IMR-90 (cell line): ENCODE measurements at regions not wholly inside any gene's neighbourhood (a gene's known extent, or its start where the extent isn't known, plus 50 kb on each side); places are given as distances from the start of the nearest gene placed in this dataset.

Experiments used
- ATAC-seq: fragments of 200-7000 bp; cut with Tn5 transposase; 2 replicates; pipeline ENCODE4 v1.9.1; 2020; ENCODE audit warnings: low read depth, mild to moderate bottlenecking, moderate library complexity
- BruUV-seq: library from RNA; stranded (reverse); fragments of 400-500 nt; replicated peaks from 2 replicates; lab custom pipeline; 2021; lab: Mats Ljungman, UMichigan
- CTCF ChIA-PET: fragments of 300-600 bp; formaldehyde crosslinking; extraction: SDS; loops from one replicate; lab custom pipeline; 2021; ENCODE audit warnings: antibody characterized with exemption; lab: Yijun Ruan, JAX
- POLR2A ChIA-PET: fragments of 300-600 bp; sonication (Branson Sonifier 250); formaldehyde crosslinking; loops from one replicate; lab custom pipeline; 2022; ENCODE audit warnings: antibody characterized with exemption; ENCODE audit not compliant: unreplicated experiment; lab: Charles Lee
- DNase-seq: peaks from one replicate; pipeline ENCODE4 v3.0.0; 2013
- H2AFZ ChIP-seq: replicated peaks from 2 replicates; pipeline ENCODE3; 2013; ENCODE audit warnings: low read length, mild to moderate bottlenecking; ENCODE audit not compliant: poor library complexity
- H2AK5ac ChIP-seq: 2 replicates; pipeline ENCODE4 v1.6.1; 2013; ENCODE audit warnings: low read depth, low read length, inconsistent platforms
- H2AK9ac ChIP-seq: replicated peaks from 2 replicates; pipeline ENCODE3; 2013; ENCODE audit warnings: mild to moderate bottlenecking, low read depth, low read length, moderate library complexity; ENCODE audit not compliant: poor library complexity
- H2BK120ac ChIP-seq: 2 replicates; pipeline ENCODE4 v1.6.1; 2013; ENCODE audit warnings: low read depth, low read length, inconsistent platforms
- H2BK15ac ChIP-seq: 3 replicates; pipeline ENCODE4 v1.6.1; 2013; ENCODE audit warnings: low read depth, low read length, inconsistent platforms
- H2BK20ac ChIP-seq: 2 replicates; pipeline ENCODE4 v1.6.1; 2013; ENCODE audit warnings: low read depth, mild to moderate bottlenecking, inconsistent platforms, low read length, moderate library complexity
- H2BK5ac ChIP-seq: 2 replicates; pipeline ENCODE4 v1.6.1; 2013; ENCODE audit warnings: mild to moderate bottlenecking, low read depth, low read length, inconsistent platforms; ENCODE audit not compliant: poor library complexity, severe bottlenecking
- H3K14ac ChIP-seq: replicated peaks from 2 replicates; pipeline ENCODE4 v1.6.1; 2013; ENCODE audit warnings: low read depth, low read length, inconsistent platforms
- H3K18ac ChIP-seq: 2 replicates; pipeline ENCODE4 v1.6.1; 2013; ENCODE audit warnings: low read depth, low read length, control low read depth
- H3K23ac ChIP-seq: 2 replicates; pipeline ENCODE4 v1.6.1; 2013; ENCODE audit warnings: low read depth, low read length, inconsistent platforms
- H3K27ac ChIP-seq: 2 replicates; pipeline ENCODE4 v1.5.1; 2013; ENCODE audit warnings: mild to moderate bottlenecking, control low read depth, low read length; ENCODE audit not compliant: insufficient read depth
- H3K27me3 ChIP-seq: 2 replicates; pipeline ENCODE4 v1.6.1; 2013; ENCODE audit warnings: low read length; ENCODE audit not compliant: control insufficient read depth, insufficient read depth
- H3K36me3 ChIP-seq: 2 replicates; pipeline ENCODE4 v1.6.1; 2013; ENCODE audit warnings: low read length, mixed read lengths; ENCODE audit not compliant: control insufficient read depth, insufficient read depth
- H3K4ac ChIP-seq: 2 replicates; pipeline ENCODE4 v1.6.1; 2013; ENCODE audit warnings: low read depth, low read length, inconsistent platforms
- H3K4me1 ChIP-seq: 2 replicates; pipeline ENCODE4 v1.6.1; 2013; ENCODE audit warnings: low read length, mixed read lengths; ENCODE audit not compliant: control insufficient read depth, insufficient read depth
- H3K4me2 ChIP-seq: 2 replicates; pipeline ENCODE4 v1.6.1; 2013; ENCODE audit warnings: low read depth, mild to moderate bottlenecking, control low read depth, low read length, moderate library complexity
- H3K4me3 ChIP-seq: 2 replicates; pipeline ENCODE4 v1.5.1; 2013; ENCODE audit warnings: low read depth, mild to moderate bottlenecking, control low read depth, low read length, moderate library complexity; ENCODE audit not compliant: insufficient read depth
- H3K56ac ChIP-seq: 2 replicates; pipeline ENCODE4 v1.6.1; 2013; ENCODE audit warnings: low read length, inconsistent platforms; ENCODE audit not compliant: insufficient read depth; ENCODE audit errors: extremely low read depth
- H3K79me1 ChIP-seq, 2 experiments: 2 replicates each; pipeline ENCODE4 v1.6.1; 2013; ENCODE audit warnings: low read length in 2 of 2, inconsistent platforms in 1 of 2, low read depth in 1 of 2
- H3K9ac ChIP-seq: 2 replicates; pipeline ENCODE4 v1.6.1; 2013; ENCODE audit warnings: low read depth, low read length, control low read depth
- H3K9me1 ChIP-seq: 2 replicates; pipeline ENCODE4 v1.6.1; 2013; ENCODE audit warnings: low read length, inconsistent platforms; ENCODE audit not compliant: insufficient read depth
- H3K9me3 ChIP-seq: 2 replicates; pipeline ENCODE4 v1.6.1; 2013; ENCODE audit warnings: low read length; ENCODE audit not compliant: control insufficient read depth, insufficient read depth
- H4K20me1 ChIP-seq: 2 replicates; pipeline ENCODE4 v1.6.1; 2013; ENCODE audit warnings: low read length, inconsistent platforms; ENCODE audit not compliant: insufficient read depth
- H4K5ac ChIP-seq: 2 replicates; pipeline ENCODE4 v1.6.1; 2013; ENCODE audit warnings: mild to moderate bottlenecking, low read depth, low read length, control low read depth
- H4K8ac ChIP-seq, 2 experiments: 2 replicates each; pipeline ENCODE4 v1.6.1; 2013; ENCODE audit warnings: low read depth in 2 of 2, low read length in 2 of 2, control low read depth in 1 of 2, inconsistent platforms in 1 of 2
- H4K91ac ChIP-seq: 2 replicates; pipeline ENCODE4 v1.6.1; 2013; ENCODE audit warnings: low read depth, low read length, inconsistent platforms; ENCODE audit not compliant: insufficient read depth
- BHLHE40 ChIP-seq: fragments of 150-350 bp; IDR thresholded peaks from 2 replicates; pipeline ENCODE4 v1.6.1; 2016; ENCODE audit warnings: mild to moderate bottlenecking, low read depth, low read length
- CEBPB ChIP-seq: IDR thresholded peaks from 2 replicates; pipeline ENCODE4 v1.6.1; 2012; ENCODE audit warnings: low read depth, low read length, improper control_type of control experiment
- CHD1 ChIP-seq: IDR thresholded peaks from 2 replicates; pipeline ENCODE4 v1.6.1; 2012; ENCODE audit warnings: low read depth, low read length, improper control_type of control experiment
- FOS ChIP-seq: fragments of 150-350 bp; IDR thresholded peaks from 2 replicates; pipeline ENCODE4 v1.6.1; 2016; ENCODE audit warnings: low read depth, low read length
- MAFK ChIP-seq: IDR thresholded peaks from 2 replicates; pipeline ENCODE4 v1.6.1; 2012; ENCODE audit warnings: low read depth, low read length, improper control_type of control experiment
- MAZ ChIP-seq: IDR thresholded peaks from 2 replicates; pipeline ENCODE4 v1.6.1; 2012; ENCODE audit warnings: low read depth, mild to moderate bottlenecking, low read length, improper control_type of control experiment, moderate library complexity, borderline replicate concordance
- MXI1 ChIP-seq: IDR thresholded peaks from 2 replicates; pipeline ENCODE4 v1.6.1; 2012; ENCODE audit warnings: low read depth, mild to moderate bottlenecking, low read length, moderate library complexity, borderline replicate concordance
- NFE2L2 ChIP-seq: fragments of 150-350 bp; IDR thresholded peaks from 2 replicates; pipeline ENCODE4 v1.6.1; 2016; ENCODE audit warnings: low read depth, mild to moderate bottlenecking, low read length
- POLR2A ChIP-seq: IDR thresholded peaks from 2 replicates; pipeline ENCODE4 v1.6.1; 2012; ENCODE audit warnings: mild to moderate bottlenecking, low read depth, low read length
- RAD21 ChIP-seq: IDR thresholded peaks from 2 replicates; pipeline ENCODE4 v1.6.1; 2012; ENCODE audit warnings: low read length, improper control_type of control experiment
- RCOR1 ChIP-seq: IDR thresholded peaks from 2 replicates; pipeline ENCODE4 v1.6.1; 2012; ENCODE audit warnings: mild to moderate bottlenecking, low read length, improper control_type of control experiment; ENCODE audit not compliant: insufficient replicate concordance
- RFX5 ChIP-seq: IDR thresholded peaks from 2 replicates; pipeline ENCODE4 v1.8.0; 2012; ENCODE audit warnings: low read depth, mild to moderate bottlenecking, low read length, moderate library complexity
- SMC3 ChIP-seq: fragments of 150-350 bp; IDR thresholded peaks from 2 replicates; pipeline ENCODE4 v1.6.1; 2016; ENCODE audit warnings: low read depth, mild to moderate bottlenecking, antibody characterized with exemption, low read length, moderate library complexity
- WGBS, 2 experiments: methylation state at CpG; one replicate each; pipeline versions ENCODE4 v1.1.5 to v1.1.7; 2013; ENCODE audit warnings: missing lambda C conversion rate in 2 of 2; ENCODE audit not compliant: insufficient read length in 1 of 2; ENCODE audit errors: extremely low coverage in 2 of 2; 5-methylcytosine and 5-hydroxymethylcytosine counted together
- dilution Hi-C: fragments of 300-500 bp; cut with HindIII; formaldehyde crosslinking; loops from one replicate; pipeline ENCODE4 v1.14.3; 2018; ENCODE audit warnings: low sequenced_read_pairs; ENCODE audit not compliant: unreplicated experiment
- in situ Hi-C: fragments of 300-500 bp; cut with MboI; formaldehyde crosslinking; loops from 3 replicates; pipeline ENCODE4 v1.14.3; 2019; ENCODE audit warnings: low sequenced_read_pairs, inconsistent platforms, mixed read lengths
- intact Hi-C: fragments of 100-400 bp; cut with micrococcal nuclease; formaldehyde crosslinking; loops from 2 replicates; pipeline ENCODE4 v1.10.0; 2022
- TF ChIP-seq, protein P1 (sequence below): fragments of 150-350 bp; IDR thresholded peaks from 2 replicates; pipeline ENCODE4 v1.6.1; 2017; ENCODE audit warnings: mild to moderate bottlenecking, antibody characterized with exemption, low read length, low read depth
- TF ChIP-seq, protein P2 (sequence below): fragments of 150-350 bp; IDR thresholded peaks from 2 replicates; pipeline ENCODE4 v1.6.1; 2016; ENCODE audit warnings: low read depth, mild to moderate bottlenecking, low read length, moderate library complexity, borderline replicate concordance
- TF ChIP-seq, protein P3 (sequence below): conservative IDR thresholded peaks from 2 replicates; pipeline ENCODE4 v1.5.1; 2012; ENCODE audit warnings: mild to moderate bottlenecking, low read depth, low read length, improper control_type of control experiment

GRCh38 chr18:78867131-78867530, 112.5 kb upstream of the SALL3 start:
- intact Hi-C loops, result no loop called here

More at GRCh38 chr18:78867131-78867530, 112.5 kb upstream of the SALL3 start:
- no peaks in the 10 kb centered on the region for H3K4me1 ChIP-seq
- WGBS, 2 experiments, result 62% methylated on average over 13 of the region's 19 CpGs; no CpG with 5 or more reads in 1 of the 2 experiments
- H4K20me1 ChIP-seq, result no peaks in the 10 kb centered on the region
- H4K5ac ChIP-seq, result no peak overlapping the region
- H2BK5ac ChIP-seq, result no peak overlapping the region
- no peak overlapping the region for H3K23ac ChIP-seq
- BruUV-seq, result no TSS peak
- no peaks in the 10 kb centered on the region for H3K36me3 ChIP-seq
- no peak overlapping the region for H3K56ac ChIP-seq
- no peak overlapping the region for H3K9ac ChIP-seq
- ATAC-seq, result no peak
- TF ChIP-seq MAZ (no peak), CHD1 (no peak), FOS (no peak), BHLHE40 (no peak), MAFK (no peak), RFX5 (no peak), MXI1 (no peak), RAD21 (no peak), POLR2A (no peak), NFE2L2 (no peak), SMC3 (no peak), CEBPB (no peak), RCOR1 (no peak)
- TF ChIP-seq, protein P1, sequence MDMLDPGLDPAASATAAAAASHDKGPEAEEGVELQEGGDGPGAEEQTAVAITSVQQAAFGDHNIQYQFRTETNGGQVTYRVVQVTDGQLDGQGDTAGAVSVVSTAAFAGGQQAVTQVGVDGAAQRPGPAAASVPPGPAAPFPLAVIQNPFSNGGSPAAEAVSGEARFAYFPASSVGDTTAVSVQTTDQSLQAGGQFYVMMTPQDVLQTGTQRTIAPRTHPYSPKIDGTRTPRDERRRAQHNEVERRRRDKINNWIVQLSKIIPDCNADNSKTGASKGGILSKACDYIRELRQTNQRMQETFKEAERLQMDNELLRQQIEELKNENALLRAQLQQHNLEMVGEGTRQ, result no peak
- TF ChIP-seq, protein P2, sequence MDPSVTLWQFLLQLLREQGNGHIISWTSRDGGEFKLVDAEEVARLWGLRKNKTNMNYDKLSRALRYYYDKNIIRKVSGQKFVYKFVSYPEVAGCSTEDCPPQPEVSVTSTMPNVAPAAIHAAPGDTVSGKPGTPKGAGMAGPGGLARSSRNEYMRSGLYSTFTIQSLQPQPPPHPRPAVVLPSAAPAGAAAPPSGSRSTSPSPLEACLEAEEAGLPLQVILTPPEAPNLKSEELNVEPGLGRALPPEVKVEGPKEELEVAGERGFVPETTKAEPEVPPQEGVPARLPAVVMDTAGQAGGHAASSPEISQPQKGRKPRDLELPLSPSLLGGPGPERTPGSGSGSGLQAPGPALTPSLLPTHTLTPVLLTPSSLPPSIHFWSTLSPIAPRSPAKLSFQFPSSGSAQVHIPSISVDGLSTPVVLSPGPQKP, result no peak
- TF ChIP-seq, protein P3, sequence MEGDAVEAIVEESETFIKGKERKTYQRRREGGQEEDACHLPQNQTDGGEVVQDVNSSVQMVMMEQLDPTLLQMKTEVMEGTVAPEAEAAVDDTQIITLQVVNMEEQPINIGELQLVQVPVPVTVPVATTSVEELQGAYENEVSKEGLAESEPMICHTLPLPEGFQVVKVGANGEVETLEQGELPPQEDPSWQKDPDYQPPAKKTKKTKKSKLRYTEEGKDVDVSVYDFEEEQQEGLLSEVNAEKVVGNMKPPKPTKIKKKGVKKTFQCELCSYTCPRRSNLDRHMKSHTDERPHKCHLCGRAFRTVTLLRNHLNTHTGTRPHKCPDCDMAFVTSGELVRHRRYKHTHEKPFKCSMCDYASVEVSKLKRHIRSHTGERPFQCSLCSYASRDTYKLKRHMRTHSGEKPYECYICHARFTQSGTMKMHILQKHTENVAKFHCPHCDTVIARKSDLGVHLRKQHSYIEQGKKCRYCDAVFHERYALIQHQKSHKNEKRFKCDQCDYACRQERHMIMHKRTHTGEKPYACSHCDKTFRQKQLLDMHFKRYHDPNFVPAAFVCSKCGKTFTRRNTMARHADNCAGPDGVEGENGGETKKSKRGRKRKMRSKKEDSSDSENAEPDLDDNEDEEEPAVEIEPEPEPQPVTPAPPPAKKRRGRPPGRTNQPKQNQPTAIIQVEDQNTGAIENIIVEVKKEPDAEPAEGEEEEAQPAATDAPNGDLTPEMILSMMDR, result no peak
- dilution Hi-C loops, result no loop called here
- H3K4me3 ChIP-seq, result no peak overlapping the region
- H4K8ac ChIP-seq, result no peak overlapping the region
- DNase-seq, result no peak
- CTCF ChIA-PET, result no interaction called here
- H3K27me3 ChIP-seq, result no peaks in the 10 kb centered on the region
- peaks cover 33% of the 10 kb centered on the region for H3K9me3 ChIP-seq
- no peak overlapping the region for H3K4me2 ChIP-seq
- no peak overlapping the region for H2BK20ac ChIP-seq
- POLR2A ChIA-PET, result no interaction called here
- no peak overlapping the region for H2AK9ac ChIP-seq
- no peak overlapping the region for H2AFZ ChIP-seq
- H3K18ac ChIP-seq, result no peak overlapping the region
- H3K9me1 ChIP-seq, result no peaks in the 10 kb centered on the region
- H2BK15ac ChIP-seq, result no peak overlapping the region
- no peak overlapping the region for H3K27ac ChIP-seq
- H2BK120ac ChIP-seq, result no peak overlapping the region
- H3K4ac ChIP-seq, result no peak overlapping the region
- no peak overlapping the region for H2AK5ac ChIP-seq
- in situ Hi-C loops, result no loop called here
- no peak overlapping the region for H3K14ac ChIP-seq
- no peaks in the 10 kb centered on the region for H3K79me1 ChIP-seq
- no peak overlapping the region for H4K91ac ChIP-seq
